Sigmoid colon (tissue), 6 donors: ENCODE measurements at regions not wholly inside any gene's neighbourhood (a gene's known extent, or its start where the extent isn't known, plus 50 kb on each side); places are given as distances from the start of the nearest gene placed in this dataset.

Experiments used
- DNase-seq: peaks from one replicate; pipeline ENCODE4 v3.0.0-alpha.2; 2019
- H3K27ac ChIP-seq, 4 donors: fragments of 200-600 bp; sonication (generic); one replicate each; pipeline ENCODE4 v1.5.1; 2016 to 2019; ENCODE audit warnings: mild to moderate bottlenecking in 1 of 4
- H3K27me3 ChIP-seq, 3 donors: fragments of 200-600 bp; sonication (generic); one replicate each; pipeline ENCODE4 v1.5.1; 2019; ENCODE audit warnings: mild to moderate bottlenecking in 1 of 3
- H3K36me3 ChIP-seq, 4 donors: fragments of 200-600 bp; sonication (generic); one replicate each; pipeline ENCODE4 v1.5.1; 2016 to 2019
- H3K4me1 ChIP-seq, 4 donors: fragments of 200-600 bp; sonication (generic); one replicate each; pipeline ENCODE4 v1.5.1; 2017 to 2019
- H3K4me3 ChIP-seq, 4 donors: fragments of 200-600 bp; sonication (generic); one replicate each; pipeline ENCODE4 v1.5.1; 2017 to 2019; ENCODE audit warnings: mild to moderate bottlenecking in 2 of 4, moderate library complexity in 1 of 4
- H3K9me3 ChIP-seq, 4 donors: fragments of 200-600 bp in 3 of 4; sonication (generic) in 3 of 4; one replicate each; pipeline versions ENCODE4 v1.5.1 to v1.6.1; 2013 to 2019
- CTCF ChIP-seq, 4 experiments: fragments of 450-650 bp in 3 of 4; fragments of 200-600 bp in 1 of 4; IDR thresholded peaks; one replicate each; pipeline ENCODE4 v1.5.1; 2016 to 2019; ENCODE audit warnings: antibody characterized with exemption in 4 of 4, mild to moderate bottlenecking in 3 of 4, moderate library complexity in 2 of 4
- EP300 ChIP-seq, 4 donors: sonication (generic); formaldehyde crosslinking; IDR thresholded peaks; one replicate each; pipeline ENCODE4 v1.6.1; 2017; ENCODE audit warnings: antibody characterized with exemption in 4 of 4
- POLR2A ChIP-seq, 2 donors: fragments of 450-650 bp; IDR thresholded peaks; one replicate each; pipeline ENCODE4 v1.6.1; 2016; ENCODE audit warnings: antibody characterized with exemption in 2 of 2, mild to moderate bottlenecking in 2 of 2, moderate library complexity in 2 of 2
- POLR2AphosphoS5 ChIP-seq, 4 donors: sonication (generic); formaldehyde crosslinking; IDR thresholded peaks; one replicate each; pipeline ENCODE4 v1.6.1; 2017; ENCODE audit warnings: antibody characterized with exemption in 4 of 4
- WGBS, 2 donors: extraction: QIAGEN DNeasy Blood & Tissue Kit; methylation state at CpG; one replicate each; pipeline ENCODE4 v1.1.7; 2013; 5-methylcytosine and 5-hydroxymethylcytosine counted together
- intact Hi-C: fragments of 100-400 bp; cut with DNase I; formaldehyde crosslinking; loops from one replicate; pipeline ENCODE4 v1.15.1; 2023
- donor health status: healthy with polysubstance abuse.
- donor health status: healthy.

- no peak overlapping the region for H3K4me3 ChIP-seq
- H3K9me3 ChIP-seq, result no peaks in the 10 kb centered on the region
- intact Hi-C loops, result no loop called here
- TF ChIP-seq POLR2AphosphoS5 (IDR thresholded peaks at IDR 0.05) (no peak), CTCF (IDR thresholded peaks at IDR 0.05) (no peak), EP300 (IDR thresholded peaks at IDR 0.05) (no peak), POLR2A (IDR thresholded peaks at IDR 0.05) (no peak)
- 85 to 93% methylated on average over 2 of the region's 2 CpGs for WGBS, 2 donors
- no peaks in the 10 kb centered on the region for H3K4me1 ChIP-seq
- DNase-seq, result no peak
- H3K27me3 ChIP-seq, result no peaks in the 10 kb centered on the region
- H3K36me3 ChIP-seq, result no peaks in the 10 kb centered on the region
- H3K27ac ChIP-seq, result no peak overlapping the region
Observed at GRCh38 chr3:176321099-176321498, 876.2 kb downstream of the TBL1XR1 start.

- DNase-seq, result no peak
- WGBS, 2 donors, result 68 to 90% methylated on average over 3 of the region's 3 CpGs
Observed at GRCh38 chr3:176313426-176313825, 883.9 kb downstream of the TBL1XR1 start.

DNA sequence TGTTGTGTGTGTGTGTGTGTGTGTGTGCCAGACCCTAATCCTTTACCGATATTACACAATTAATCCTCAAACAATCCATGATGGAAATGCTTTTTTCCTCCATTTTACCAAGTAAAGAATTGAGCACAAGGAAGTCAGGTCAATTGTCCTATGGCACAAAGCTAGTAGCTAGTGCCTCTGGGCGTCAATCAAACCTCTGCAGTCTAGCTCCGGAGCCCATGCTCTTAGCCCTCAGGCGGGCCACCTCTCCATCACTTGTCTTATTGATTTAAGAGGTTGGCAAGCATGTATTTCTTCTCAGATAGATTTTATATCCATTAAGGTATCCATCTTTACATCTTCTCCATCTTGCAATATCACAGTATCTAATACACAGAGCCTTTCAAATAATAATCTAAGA is 886.6 kb downstream of the TBL1XR1 start:
- no peak for DNase-seq
- Histone ChIP-seq H3K9me3 (no peaks in the 10 kb centered on the region), H3K27ac (no peak overlapping the region), H3K27me3 (no peaks in the 10 kb centered on the region), H3K4me3 (no peak overlapping the region), H3K4me1 (no peaks in the 10 kb centered on the region), H3K36me3 (no peaks in the 10 kb centered on the region)
- 93 to 94% methylated on average over 4 of the region's 4 CpGs for WGBS, 2 donors
- intact Hi-C loops, result no loop called here
- no peak for TF ChIP-seq EP300 (IDR thresholded peaks at IDR 0.05)
- TF ChIP-seq CTCF (IDR thresholded peaks at IDR 0.05), result no peak
- TF ChIP-seq POLR2AphosphoS5 (IDR thresholded peaks at IDR 0.05), result no peak
- TF ChIP-seq POLR2A (IDR thresholded peaks at IDR 0.05), result no peak

More at GRCh38 chr3:176313426-176313825, 883.9 kb downstream of the TBL1XR1 start:
- H3K4me1 ChIP-seq, result no peaks in the 10 kb centered on the region
- H3K9me3 ChIP-seq, result no peaks in the 10 kb centered on the region
- no peaks in the 10 kb centered on the region for H3K36me3 ChIP-seq
- TF ChIP-seq EP300 (IDR thresholded peaks at IDR 0.05) (no peak), POLR2A (IDR thresholded peaks at IDR 0.05) (no peak), POLR2AphosphoS5 (IDR thresholded peaks at IDR 0.05) (no peak), CTCF (IDR thresholded peaks at IDR 0.05) (no peak)
- H3K27ac ChIP-seq, result no peak overlapping the region
- H3K27me3 ChIP-seq, result no peaks in the 10 kb centered on the region
- no peak overlapping the region for H3K4me3 ChIP-seq
- intact Hi-C loops, result no loop called here

GRCh38 chr3:176302271-176302670 is 895.0 kb downstream of the TBL1XR1 start:
- intact Hi-C loops, result no loop called here
- H3K36me3 ChIP-seq, result no peaks in the 10 kb centered on the region
- WGBS, 2 donors, result 77 to 93% methylated on average over 2 of the region's 2 CpGs
- no peaks in the 10 kb centered on the region for H3K27me3 ChIP-seq
- no peak overlapping the region for H3K27ac ChIP-seq
- TF ChIP-seq EP300 (IDR thresholded peaks at IDR 0.05) (no peak), POLR2A (IDR thresholded peaks at IDR 0.05) (no peak), CTCF (IDR thresholded peaks at IDR 0.05) (no peak), POLR2AphosphoS5 (IDR thresholded peaks at IDR 0.05) (no peak)
- no peaks in the 10 kb centered on the region for H3K9me3 ChIP-seq
- H3K4me3 ChIP-seq, result no peak overlapping the region
- no peak for DNase-seq
- no peaks in the 10 kb centered on the region for H3K4me1 ChIP-seq

GRCh38 chr3:176296066-176296597 is 901.1 kb downstream of the TBL1XR1 start:
- no peak for DNase-seq
- Histone ChIP-seq H3K27me3 (no peaks in the 10 kb centered on the region), H3K4me3 (no peak overlapping the region), H3K4me1 (no peaks in the 10 kb centered on the region), H3K27ac (no peak overlapping the region), H3K9me3 (no peaks in the 10 kb centered on the region), H3K36me3 (no peaks in the 10 kb centered on the region)
- intact Hi-C loops, result no loop called here
- TF ChIP-seq CTCF (IDR thresholded peaks at IDR 0.05), result no peak
- TF ChIP-seq EP300 (IDR thresholded peaks at IDR 0.05), result no peak
- TF ChIP-seq POLR2A (IDR thresholded peaks at IDR 0.05), result no peak
- no peak for TF ChIP-seq POLR2AphosphoS5 (IDR thresholded peaks at IDR 0.05)
- 83 to 84% methylated on average over 1 of the region's 1 CpG for WGBS, 2 donors
